K562 (cell line): ENCODE measurements at regions not wholly inside any gene's neighbourhood (a gene's known extent, or its start where the extent isn't known, plus 50 kb on each side); places are given as distances from the start of the nearest gene placed in this dataset.
"Not testable (repeated sequence)": the region's sequence is repeated elsewhere in the genome, so short reads cannot be mapped to it uniquely, and the experiment has no call there.

Experiments
- ATAC-seq: fragments of 200-7000 bp; cut with Tn5 transposase; 3 replicates; pipeline ENCODE4 v1.9.1; 2020; ENCODE audit warnings: moderate library complexity
- BruUV-seq: library from RNA; stranded (reverse); fragments of 400-500 nt; replicated peaks from 2 replicates; lab custom pipeline; 2021; lab: Mats Ljungman, UMichigan
- CTCF ChIA-PET: fragments of 300-600 bp; formaldehyde crosslinking; extraction: SDS; loops from one replicate; lab custom pipeline; 2021; ENCODE audit warnings: low intra/inter-chr PET ratio; lab: Yijun Ruan, JAX
- POLR2A ChIA-PET: fragments of 300-600, 350-650 bp; sonication (Branson Sonifier 250); formaldehyde crosslinking; extraction: SDS; loops from one replicate; lab custom pipeline; 2021; ENCODE audit warnings: antibody characterized with exemption, inconsistent platforms; lab: Yijun Ruan, JAX
- DNase-seq, 4 experiments: peaks; one replicate each; pipeline versions ENCODE4 v3.0.0 to v3.0.0-alpha.2; 2011 to 2018; ENCODE audit warnings: low spot score in 3 of 4, mixed read lengths in 3 of 4; ENCODE audit errors: extremely low read depth in 1 of 4
- FAIRE-seq: peaks from 2 replicates; lab custom pipeline; 2011; peaks lifted over from hg19 to GRCh38; lab: Jason Lieb, UNC
- H2AFZ ChIP-seq: 2 replicates; pipeline ENCODE4 v1.6.0; 2011; ENCODE audit warnings: low read depth, low read length, control low read depth, inconsistent platforms
- H3K27ac ChIP-seq: fragments of 200-600 bp; 3 replicates; pipeline ENCODE4 v1.8.0; 2011; ENCODE audit warnings: low read depth, mild to moderate bottlenecking, control low read depth, inconsistent platforms, low read length, moderate library complexity, mixed read lengths; ENCODE audit errors: extremely low read depth
- H3K27me3 ChIP-seq, 2 experiments: fragments of 300-600 bp in 1 of 2; 2 replicates in 1 of 2; 3 replicates in 1 of 2; pipeline versions ENCODE4 v1.6.0 to v1.8.0; 2011; ENCODE audit warnings: inconsistent platforms in 2 of 2, low read length in 2 of 2, mild to moderate bottlenecking in 1 of 2, mixed read lengths in 1 of 2, moderate library complexity in 1 of 2; ENCODE audit not compliant: control insufficient read depth in 2 of 2, insufficient read depth in 2 of 2
- H3K36me3 ChIP-seq: fragments of 300-600 bp; 3 replicates; pipeline ENCODE4 v1.8.0; 2011; ENCODE audit warnings: mild to moderate bottlenecking, low read length, inconsistent platforms; ENCODE audit not compliant: control insufficient read depth, insufficient read depth
- H3K4me1 ChIP-seq, 2 experiments: fragments of 200-600 bp in 1 of 2; replicated peaks in 1 of 2; 2 replicates in 1 of 2; 3 replicates in 1 of 2; pipeline versions ENCODE4 v1.5.1 to v1.8.0; 2011; ENCODE audit warnings: inconsistent platforms in 2 of 2, low read length in 2 of 2, mild to moderate bottlenecking in 1 of 2, mixed read lengths in 1 of 2, moderate library complexity in 1 of 2; ENCODE audit not compliant: control insufficient read depth in 2 of 2, insufficient read depth in 2 of 2
- H3K4me2 ChIP-seq: 2 replicates; pipeline ENCODE4 v1.6.1; 2011; ENCODE audit warnings: low read length, control low read depth, inconsistent platforms, mixed read lengths; ENCODE audit not compliant: insufficient read depth
- H3K4me3 ChIP-seq: fragments of 200-600 bp; sonication (generic), shearing (Covaris generic); 2 replicates; pipeline ENCODE4 v1.5.1; 2016; ENCODE audit warnings: control low read depth, inconsistent platforms
- H3K79me2 ChIP-seq: fragments of 200-600 bp; 3 replicates; pipeline ENCODE4 v1.8.0; 2011; ENCODE audit warnings: low read length, inconsistent platforms; ENCODE audit not compliant: control insufficient read depth, insufficient read depth
- H3K9ac ChIP-seq, 2 experiments: 2 replicates each; pipeline versions ENCODE4 v1.6.0 to v1.6.1; 2011; ENCODE audit warnings: low read depth in 2 of 2, low read length in 2 of 2, control low read depth in 1 of 2, inconsistent platforms in 1 of 2, mild to moderate bottlenecking in 1 of 2, mixed read lengths in 1 of 2; ENCODE audit not compliant: insufficient read depth in 1 of 2
- H3K9me1 ChIP-seq: one replicate; pipeline ENCODE4 v1.6.0; 2011; ENCODE audit warnings: inconsistent platforms, mild to moderate bottlenecking, low read length, moderate library complexity; ENCODE audit not compliant: control insufficient read depth, insufficient read depth
- H3K9me3 ChIP-seq: replicated peaks from 2 replicates; pipeline ENCODE4 v1.5.1; 2011; ENCODE audit warnings: low read depth, low read length, inconsistent platforms; ENCODE audit not compliant: control insufficient read depth, insufficient read depth
- H4K20me1 ChIP-seq: replicated peaks from 2 replicates; pipeline ENCODE4 v1.6.1; 2011; ENCODE audit warnings: low read length, inconsistent platforms, mixed read lengths; ENCODE audit not compliant: control insufficient read depth, insufficient read depth
- CBX5 ChIP-seq: IDR thresholded peaks from 2 replicates; pipeline ENCODE4 v1.6.1; 2014; ENCODE audit warnings: low read depth, borderline replicate concordance
- JUN ChIP-seq, 2 experiments: sonication (generic) in 1 of 2; formaldehyde crosslinking in 1 of 2; IDR thresholded peaks; 2 replicates each; pipeline versions ENCODE4 v1.6.1 to v1.8.0; 2012 to 2022; ENCODE audit warnings: borderline replicate concordance in 2 of 2, mild to moderate bottlenecking in 2 of 2, improper control_type of control experiment in 1 of 2, low read depth in 1 of 2, low read length in 1 of 2, missing genetic modification reagents in 1 of 2
- PHB2 ChIP-seq: fragments of 450-650 bp; IDR thresholded peaks from 2 replicates; pipeline ENCODE4 v1.6.1; 2017; ENCODE audit warnings: low read depth
- POLR3G ChIP-seq: IDR thresholded peaks from 2 replicates; pipeline ENCODE4 v1.6.1; 2011; ENCODE audit not compliant: insufficient read length, insufficient replicate concordance; ENCODE audit errors: extremely low read depth
- ZNF766 ChIP-seq: fragments of 200-800 bp; sonication (Bioruptor generic); conservative IDR thresholded peaks from 2 replicates; pipeline ENCODE4 v1.6.1; 2016; ENCODE audit warnings: missing genetic modification characterization, missing compliant biosample characterization
- WGBS: fragments of 100-300 bp; shearing (Covaris generic); methylation state at CpG from one replicate; pipeline ENCODE4 v1.1.6; 2016; ENCODE audit warnings: low coverage, mixed read lengths; ENCODE audit not compliant: insufficient coverage; ENCODE audit errors: missing lambda C conversion rate; 5-methylcytosine and 5-hydroxymethylcytosine counted together
- in situ Hi-C: fragments of 300-500 bp; cut with MboI; formaldehyde crosslinking; loops from 4 replicates; pipeline ENCODE4 v1.15.0; 2018; ENCODE audit warnings: inconsistent platforms, mixed read lengths
- intact Hi-C: fragments of 100-400 bp; cut with micrococcal nuclease; formaldehyde crosslinking; loops from 2 replicates; pipeline ENCODE4 v1.14.2; 2022
- TF ChIP-seq, protein P1 (sequence below): sonication (generic); formaldehyde crosslinking; IDR thresholded peaks from 2 replicates; pipeline ENCODE4 v1.8.0; 2022; ENCODE audit warnings: mild to moderate bottlenecking, missing genetic modification reagents

GRCh38 chr6:21730533-21730932 is 137.0 kb downstream of the SOX4 start:
- no peak overlapping the region for H2AFZ ChIP-seq
- TF ChIP-seq CBX5, result no peak
- H3K9me3 ChIP-seq, result no peaks in the 10 kb centered on the region; the same call in 1 of the 2 replicates
- no peaks in the 10 kb centered on the region for H3K36me3 ChIP-seq
- intact Hi-C loops, result no loop called here
- H3K27ac ChIP-seq, result no peak overlapping the region
- no peak for FAIRE-seq
- no peak for DNase-seq
- H3K4me3 ChIP-seq, result no peak overlapping the region
- peaks cover 0 to 14% of the 10 kb centered on the region in 2 experiments; a peak in 1 of 5 replicates for H3K27me3 ChIP-seq
- no peaks in the 10 kb centered on the region for H4K20me1 ChIP-seq
- WGBS, result under 1% methylated on average over 11 of the region's 11 CpGs
- BruUV-seq, result no TSS peak
- POLR2A ChIA-PET, result no interaction called here
- H3K9ac ChIP-seq, result no peak overlapping the region
- in situ Hi-C loops, result no loop called here
- no peaks in the 10 kb centered on the region for H3K9me1 ChIP-seq
- CTCF ChIA-PET, result no interaction called here
- no peaks in the 10 kb centered on the region for H3K4me1 ChIP-seq
- ATAC-seq, result no peak
- H3K79me2 ChIP-seq, result no peaks in the 10 kb centered on the region
- H3K4me2 ChIP-seq, result no peak overlapping the region

- FAIRE-seq (no peak), ATAC-seq (no peak), DNase-seq (no peak)
- Histone ChIP-seq H3K27me3 (peaks cover 0 to 14% of the 10 kb centered on the region in 2 experiments; a peak in 1 of 5 replicates), H3K9me3 (no peaks in the 10 kb centered on the region; the same call in 1 of the 2 replicates), H3K9ac (no peak overlapping the region), H3K4me2 (no peak overlapping the region), H3K36me3 (no peaks in the 10 kb centered on the region), H3K4me1 (no peaks in the 10 kb centered on the region), H3K4me3 (no peak overlapping the region), H3K27ac (no peak overlapping the region), H3K79me2 (no peaks in the 10 kb centered on the region), H4K20me1 (no peaks in the 10 kb centered on the region), H3K9me1 (no peaks in the 10 kb centered on the region), H2AFZ (no peak overlapping the region)
- WGBS, result 0% methylated on average over 5 of the region's 5 CpGs
- BruUV-seq, result no TSS peak
- CTCF ChIA-PET, result no interaction called here
- no peak for TF ChIP-seq PHB2
- TF ChIP-seq JUN (IDR thresholded peaks at IDR 0.05; ENCODE audit: borderline replicate concordance, low read depth, low read length), result no peak
- TF ChIP-seq JUN (CRISPR knock-in tag; IDR thresholded peaks at IDR 0.05; ENCODE audit: borderline replicate concordance), result no peak
- TF ChIP-seq, protein P1, sequence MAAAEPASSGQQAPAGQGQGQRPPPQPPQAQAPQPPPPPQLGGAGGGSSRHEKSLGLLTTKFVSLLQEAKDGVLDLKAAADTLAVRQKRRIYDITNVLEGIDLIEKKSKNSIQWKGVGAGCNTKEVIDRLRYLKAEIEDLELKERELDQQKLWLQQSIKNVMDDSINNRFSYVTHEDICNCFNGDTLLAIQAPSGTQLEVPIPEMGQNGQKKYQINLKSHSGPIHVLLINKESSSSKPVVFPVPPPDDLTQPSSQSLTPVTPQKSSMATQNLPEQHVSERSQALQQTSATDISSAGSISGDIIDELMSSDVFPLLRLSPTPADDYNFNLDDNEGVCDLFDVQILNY (CRISPR knock-in tag), result no peak
- no peak for TF ChIP-seq ZNF766 (CRISPR knock-in tag)
- no peak for TF ChIP-seq POLR3G
- in situ Hi-C loops, result no loop called here
- POLR2A ChIA-PET, result no interaction called here
- intact Hi-C loops, result no loop called here
Observed at GRCh38 chr6:21731411-21732031, 138.0 kb downstream of the SOX4 start.

GRCh38 chr6:21732032-21732730 is 138.6 kb downstream of the SOX4 start:
- POLR2A ChIA-PET, in situ Hi-C loops, H2AFZ ChIP-seq, H3K4me1 ChIP-seq, H3K9me3 ChIP-seq, ATAC-seq, H3K4me3 ChIP-seq, intact Hi-C loops, FAIRE-seq, DNase-seq, H3K4me2 ChIP-seq, H4K20me1 ChIP-seq, H3K27ac ChIP-seq, H3K9ac ChIP-seq, CTCF ChIA-PET, H3K79me2 ChIP-seq, H3K36me3 ChIP-seq, BruUV-seq, H3K9me1 ChIP-seq: not testable (repeated sequence)
- peaks cover 0 to 14% of the 10 kb centered on the region in 2 experiments; a peak in 1 of 5 replicates for H3K27me3 ChIP-seq
- under 1% methylated on average over 14 of the region's 14 CpGs for WGBS
